ENCODE measurements at regions not wholly inside any gene's neighbourhood (a gene's known extent, or its start where the extent isn't known, plus 50 kb on each side); places are given as distances from the start of the nearest gene placed in this dataset.

GRCh38 chr2:145078923-145079322 is 559.0 kb upstream of the ZEB2 start:
- no peak for TF ChIP-seq CTCF (IDR thresholded peaks at IDR 0.05)
- Histone ChIP-seq H3K4me1 (no peaks in the 10 kb centered on the region), H3K4me3 (no peak overlapping the region), H3K36me3 (no peaks in the 10 kb centered on the region), H3K27me3 (no peaks in the 10 kb centered on the region), H3K27ac (no peak overlapping the region), H3K9me3 (no peaks in the 10 kb centered on the region)
- ATAC-seq (no peak), DNase-seq (no peak)
- intact Hi-C loops (cut with DNase I) = no loop called here

- DNase-seq = no peak
- ATAC-seq = no peak
- no peak overlapping the region for H3K4me3 ChIP-seq
- intact Hi-C loops (cut with DNase I) = no loop called here
- no peaks in the 10 kb centered on the region for H3K9me3 ChIP-seq
- H3K36me3 ChIP-seq = no peaks in the 10 kb centered on the region
- H3K4me1 ChIP-seq = no peaks in the 10 kb centered on the region
- H3K27ac ChIP-seq = no peak overlapping the region
- no peak for TF ChIP-seq CTCF (IDR thresholded peaks at IDR 0.05)
- no peaks in the 10 kb centered on the region for H3K27me3 ChIP-seq
These were observed 556.2 kb upstream of the ZEB2 start for GRCh38 chr2:145076085-145076484.

- no peak for ATAC-seq
These were observed 555.6 kb upstream of the ZEB2 start for GRCh38 chr2:145075454-145076062.

GRCh38 chr2:145070703-145071102 is 550.8 kb upstream of the ZEB2 start:
- TF ChIP-seq CTCF (IDR thresholded peaks at IDR 0.05) = no peak
- Histone ChIP-seq H3K27ac (no peak overlapping the region), H3K4me3 (no peak overlapping the region), H3K36me3 (no peaks in the 10 kb centered on the region), H3K4me1 (peaks cover 0 to 5% of the 10 kb centered on the region in 2 donors), H3K27me3 (no peaks in the 10 kb centered on the region), H3K9me3 (peaks cover 0 to 8% of the 10 kb centered on the region in 2 donors)
- no peak for DNase-seq
- intact Hi-C loops (cut with DNase I) = no loop called here
- ATAC-seq = no peak

More at GRCh38 chr2:145075454-145076062, 555.6 kb upstream of the ZEB2 start:
- intact Hi-C loops (cut with DNase I) = no loop called here
- Histone ChIP-seq H3K27ac (no peak overlapping the region), H3K27me3 (no peaks in the 10 kb centered on the region), H3K9me3 (no peaks in the 10 kb centered on the region), H3K4me1 (no peaks in the 10 kb centered on the region), H3K4me3 (no peak overlapping the region), H3K36me3 (no peaks in the 10 kb centered on the region)
- DNase-seq = no peak
- no peak for TF ChIP-seq CTCF (IDR thresholded peaks at IDR 0.05)

- H3K36me3 ChIP-seq = no peaks in the 10 kb centered on the region
- peaks cover 0 to 5% of the 10 kb centered on the region in 2 donors for H3K4me1 ChIP-seq
- H3K27ac ChIP-seq = no peak overlapping the region
- no peaks in the 10 kb centered on the region for H3K27me3 ChIP-seq
- no peak for TF ChIP-seq CTCF (IDR thresholded peaks at IDR 0.05)
- intact Hi-C loops (cut with DNase I) = no loop called here
- H3K4me3 ChIP-seq = no peak overlapping the region
- DNase-seq (no peak), ATAC-seq (no peak)
- peaks cover 0 to 8% of the 10 kb centered on the region in 2 donors for H3K9me3 ChIP-seq
These were observed 548.6 kb upstream of the ZEB2 start for GRCh38 chr2:145068509-145068908.

Measured in left lung (tissue), 4 donors.